WTC11 (cell line): ENCODE measurements at regions not wholly inside any gene's neighbourhood (a gene's known extent, or its start where the extent isn't known, plus 50 kb on each side); places are given as distances from the start of the nearest gene placed in this dataset.
A peak's percentile ranks its signal among the peaks of the same experiment; 100 is the strongest.

ENCODE experiments used
- ATAC-seq: fragments of 200-7000 bp; cut with Tn5 transposase; 2 replicates; pipeline ENCODE4 v1.10.0; 2021; ENCODE audit warnings: mild to moderate bottlenecking, moderate library complexity
- CTCF ChIA-PET: fragments of 300-600 bp; sonication (Branson Sonifier 250); formaldehyde crosslinking; loops from one replicate; lab custom pipeline; 2021; ENCODE audit warnings: antibody characterized with exemption; lab: Charles Lee
- POLR2A ChIA-PET: fragments of 350-600 bp; sonication (Branson Sonifier 250); formaldehyde crosslinking; loops from one replicate; lab custom pipeline; 2021; ENCODE audit warnings: antibody characterized with exemption; lab: Charles Lee
- DNase-seq: peaks from one replicate; pipeline ENCODE4 v3.0.0; 2021; ENCODE audit warnings: low spot score
- H3K27ac Mint-ChIP-seq: 2 replicates; pipeline ENCODE4 v1.8.0; 2021; ENCODE audit warnings: mixed read lengths
- H3K27me3 Mint-ChIP-seq: 2 replicates; pipeline ENCODE4 v1.8.0; 2021; ENCODE audit warnings: low read depth, mild to moderate bottlenecking, moderate library complexity, mixed read lengths
- H3K36me3 Mint-ChIP-seq: 2 replicates; pipeline ENCODE4 v1.8.0; 2021; ENCODE audit warnings: mixed read lengths
- H3K4me1 Mint-ChIP-seq: 2 replicates; pipeline ENCODE4 v1.8.0; 2022; ENCODE audit warnings: mixed read lengths
- H3K4me3 Mint-ChIP-seq: 2 replicates; pipeline ENCODE4 v1.8.0; 2021; ENCODE audit warnings: mild to moderate bottlenecking, moderate library complexity, mixed read lengths
- H3K9me3 Mint-ChIP-seq: 2 replicates; pipeline ENCODE4 v1.8.0; 2021; ENCODE audit warnings: mixed read lengths
- ATF6 ChIP-seq: sonication (generic); formaldehyde crosslinking; IDR thresholded peaks from 2 replicates; pipeline ENCODE4 v1.8.1; 2023; ENCODE audit warnings: mild to moderate bottlenecking, missing genetic modification reagents
- CBFB ChIP-seq: sonication (generic); formaldehyde crosslinking; IDR thresholded peaks from 2 replicates; pipeline ENCODE4 v1.8.1; 2022; ENCODE audit warnings: mild to moderate bottlenecking, low read depth, missing genetic modification reagents
- ELF4 ChIP-seq: sonication (generic); formaldehyde crosslinking; IDR thresholded peaks from 2 replicates; pipeline ENCODE4 v1.8.1; 2022; ENCODE audit warnings: low read depth, mild to moderate bottlenecking, moderate library complexity, missing genetic modification reagents
- EMX1 ChIP-seq: fragments of 250-450 bp; sonication (Bioruptor Pico); IDR thresholded peaks from 2 replicates; pipeline ENCODE4 v1.8.0; 2021; ENCODE audit warnings: mild to moderate bottlenecking
- FOXP4 ChIP-seq: sonication (generic); formaldehyde crosslinking; IDR thresholded peaks from 2 replicates; pipeline ENCODE4 v1.8.0; 2022; ENCODE audit warnings: mild to moderate bottlenecking, missing genetic modification reagents
- GRHL2 ChIP-seq: fragments of 250-450 bp; sonication (Bioruptor Pico); IDR thresholded peaks from 2 replicates; pipeline ENCODE4 v1.8.0; 2022; ENCODE audit warnings: mild to moderate bottlenecking, moderate library complexity; ENCODE audit not compliant: insufficient replicate concordance, severe bottlenecking
- GTF2I ChIP-seq: fragments of 250-450 bp; sonication (Bioruptor Pico); conservative IDR thresholded peaks from 2 replicates; pipeline ENCODE4 v1.4.0; 2021; ENCODE audit warnings: mild to moderate bottlenecking
- HMGA2 ChIP-seq: fragments of 250-450 bp; sonication (Bioruptor Pico); IDR thresholded peaks from 2 replicates; pipeline ENCODE4 v1.4.0; 2021; ENCODE audit warnings: mild to moderate bottlenecking, moderate library complexity
- KAT7 ChIP-seq: sonication (generic); formaldehyde crosslinking; IDR thresholded peaks from 2 replicates; pipeline ENCODE4 v1.8.1; 2023; ENCODE audit warnings: missing genetic modification reagents, mild to moderate bottlenecking, borderline replicate concordance
- MAX ChIP-seq: sonication (generic); formaldehyde crosslinking; IDR thresholded peaks from 2 replicates; pipeline ENCODE4 v1.8.0; 2022; ENCODE audit warnings: mild to moderate bottlenecking, missing genetic modification reagents
- MXD4 ChIP-seq: fragments of 250-450 bp; sonication (Bioruptor Pico); IDR thresholded peaks from 2 replicates; pipeline ENCODE4 v1.8.0; 2021; ENCODE audit warnings: mild to moderate bottlenecking, moderate library complexity, borderline replicate concordance
- MYBL2 ChIP-seq: sonication (generic); formaldehyde crosslinking; IDR thresholded peaks from 2 replicates; pipeline ENCODE4 v1.8.1; 2023; ENCODE audit warnings: mild to moderate bottlenecking, moderate library complexity, missing genetic modification reagents
- NFYB ChIP-seq: sonication (generic); formaldehyde crosslinking; conservative IDR thresholded peaks from 2 replicates; pipeline ENCODE4 v1.8.0; 2022; ENCODE audit warnings: low read depth, missing genetic modification reagents
- PRDM15 ChIP-seq: sonication (generic); formaldehyde crosslinking; IDR thresholded peaks from 2 replicates; pipeline ENCODE4 v1.8.0; 2022; ENCODE audit warnings: missing genetic modification reagents
- PRRX2 ChIP-seq: fragments of 250-450 bp; sonication (Bioruptor Pico); IDR thresholded peaks from 2 replicates; pipeline ENCODE4 v1.8.0; 2021; ENCODE audit warnings: mild to moderate bottlenecking
- SP1 ChIP-seq: sonication (generic); formaldehyde crosslinking; conservative IDR thresholded peaks from 2 replicates; pipeline ENCODE4 v1.8.1; 2022; ENCODE audit warnings: missing genetic modification reagents
- ZBTB21 ChIP-seq: sonication (generic); formaldehyde crosslinking; IDR thresholded peaks from 2 replicates; pipeline ENCODE4 v1.8.1; 2023; ENCODE audit warnings: mild to moderate bottlenecking, missing genetic modification reagents, borderline replicate concordance
- ZNF281 ChIP-seq: sonication (generic); formaldehyde crosslinking; IDR thresholded peaks from 2 replicates; pipeline ENCODE4 v1.8.0; 2023; ENCODE audit warnings: mild to moderate bottlenecking, missing genetic modification reagents
- ZNF317 ChIP-seq: sonication (generic); formaldehyde crosslinking; IDR thresholded peaks from 2 replicates; pipeline ENCODE4 v1.8.1; 2023; ENCODE audit warnings: low read depth, mild to moderate bottlenecking, moderate library complexity, missing genetic modification reagents, borderline replicate concordance
- ZNF416 ChIP-seq: fragments of 250-450 bp; sonication (Bioruptor Pico); IDR thresholded peaks from 2 replicates; pipeline ENCODE4 v1.9.0; 2021; ENCODE audit warnings: mild to moderate bottlenecking, inconsistent platforms
- ZNF532 ChIP-seq: fragments of 250-450 bp; sonication (Bioruptor Pico); IDR thresholded peaks from 2 replicates; pipeline ENCODE4 v1.9.0; 2021; ENCODE audit warnings: mild to moderate bottlenecking, borderline replicate concordance

GRCh38 chr9:86406366-86406765 lies 52.2 kb upstream of the TUT7 start (continued):
- TF ChIP-seq ZNF532 (CRISPR knock-in tag) (no peak), GTF2I (no peak), ZNF416 (CRISPR knock-in tag) (no peak), MAX (CRISPR knock-in tag) (no peak), PRRX2 (CRISPR knock-in tag) (no peak), MYBL2 (no peak), NFYB (no peak), SP1 (CRISPR knock-in tag) (no peak), MXD4 (no peak), ATF6 (CRISPR knock-in tag) (no peak), ZNF317 (no peak)

- Mint-ChIP-seq H3K36me3 (no peaks in the 10 kb centered on the region), H3K9me3 (no peaks in the 10 kb centered on the region), H3K4me1 (peaks cover 15% of the 10 kb centered on the region), H3K27ac (no peak overlapping the region), H3K27me3 (peaks cover 98% of the 10 kb centered on the region), H3K4me3 (no peak overlapping the region)
- CTCF ChIA-PET: interaction anchor here (0.6 to 1.2 kb wide), 3 partner anchors 8 to 241 kb away, joined by 3 to 8 read pairs (median 4); no protein-coding TSS in a partner anchor
- DNase-seq (no peak), ATAC-seq (peak; percentile 25; the same call in 1 of the 2 replicates)
- POLR2A ChIA-PET: no interaction called here
- TF ChIP-seq ELF4 (CRISPR knock-in tag): no peak
- no peak for TF ChIP-seq ATF6 (CRISPR knock-in tag)
- no peak for TF ChIP-seq EMX1 (CRISPR knock-in tag)
- TF ChIP-seq KAT7 (CRISPR knock-in tag): no peak
- no peak for TF ChIP-seq GRHL2 (CRISPR knock-in tag)
- no peak for TF ChIP-seq PRDM15 (CRISPR knock-in tag)
- TF ChIP-seq ZNF281: no peak
- TF ChIP-seq HMGA2: no peak
- no peak for TF ChIP-seq CBFB (CRISPR knock-in tag)
- no peak for TF ChIP-seq FOXP4 (CRISPR knock-in tag)
- TF ChIP-seq MYBL2: no peak
- TF ChIP-seq ZBTB21 (CRISPR knock-in tag): no peak
These were observed 51.7 kb upstream of the TUT7 start for GRCh38 chr9:86405926-86406325.
